H9 (cell line): ENCODE measurements at regions not wholly inside any gene's neighbourhood (a gene's known extent, or its start where the extent isn't known, plus 50 kb on each side); places are given as distances from the start of the nearest gene placed in this dataset.

Source experiments
- DNase-seq: peaks from one replicate; pipeline ENCODE4 v3.0.0-alpha.2; 2017
- H2AFZ ChIP-seq: one replicate; pipeline ENCODE4 v1.6.1; 2013; ENCODE audit warnings: mild to moderate bottlenecking, low read length, control low read depth, moderate library complexity
- H2AK5ac ChIP-seq: 2 replicates; pipeline ENCODE4 v1.6.1; 2013; ENCODE audit warnings: low read length, control low read depth, mixed read lengths; ENCODE audit not compliant: insufficient read length
- H2BK120ac ChIP-seq: one replicate; pipeline ENCODE4 v1.6.1; 2013; ENCODE audit warnings: low read depth, mild to moderate bottlenecking, low read length, control low read depth, inconsistent platforms; ENCODE audit not compliant: poor library complexity, severe bottlenecking
- H2BK12ac ChIP-seq: 2 replicates; pipeline ENCODE4 v1.6.1; 2013; ENCODE audit warnings: low read length, control low read depth, mixed read lengths, low read depth; ENCODE audit not compliant: insufficient read length
- H2BK15ac ChIP-seq: 2 replicates; pipeline ENCODE4 v1.6.1; 2013; ENCODE audit warnings: low read depth, low read length, control low read depth
- H2BK20ac ChIP-seq: one replicate; pipeline ENCODE4 v1.6.1; 2013; ENCODE audit warnings: low read depth, mild to moderate bottlenecking, low read length, control low read depth, inconsistent platforms; ENCODE audit not compliant: poor library complexity, severe bottlenecking
- H2BK5ac ChIP-seq: 2 replicates; pipeline ENCODE4 v1.6.1; 2013; ENCODE audit warnings: low read length, control low read depth, mixed read lengths; ENCODE audit not compliant: insufficient read length
- H3K14ac ChIP-seq: 2 replicates; pipeline ENCODE4 v1.6.1; 2013; ENCODE audit warnings: low read length, control low read depth; ENCODE audit not compliant: insufficient read depth
- H3K18ac ChIP-seq: 2 replicates; pipeline ENCODE4 v1.6.1; 2013; ENCODE audit warnings: low read depth, mild to moderate bottlenecking, mixed read lengths, low read length, control low read depth; ENCODE audit not compliant: insufficient read length
- H3K23ac ChIP-seq: 2 replicates; pipeline ENCODE4 v1.6.1; 2013; ENCODE audit warnings: low read length, control low read depth, mixed read lengths, low read depth; ENCODE audit not compliant: insufficient read length
- H3K23me2 ChIP-seq: 2 replicates; pipeline ENCODE4 v1.6.1; 2013; ENCODE audit warnings: low read depth, mild to moderate bottlenecking, mixed read lengths, low read length, control low read depth; ENCODE audit not compliant: insufficient read length, poor library complexity, severe bottlenecking
- H3K27ac ChIP-seq: 2 replicates; pipeline ENCODE4 v1.5.1; 2013; ENCODE audit warnings: low read length, control low read depth, mixed read lengths, low read depth; ENCODE audit not compliant: insufficient read length
- H3K27me3 ChIP-seq: 2 replicates; pipeline ENCODE4 v1.6.1; 2013; ENCODE audit warnings: low read length, control low read depth, inconsistent platforms; ENCODE audit not compliant: insufficient read depth
- H3K4ac ChIP-seq: 2 replicates; pipeline ENCODE4 v1.6.1; 2013; ENCODE audit warnings: low read depth, mild to moderate bottlenecking, control low read depth, inconsistent platforms, low read length, moderate library complexity
- H3K4me1 ChIP-seq: 2 replicates; pipeline ENCODE4 v1.6.1; 2013; ENCODE audit warnings: low read length, control low read depth, inconsistent platforms; ENCODE audit not compliant: insufficient read depth
- H3K4me2 ChIP-seq: 2 replicates; pipeline ENCODE4 v1.6.1; 2013; ENCODE audit warnings: low read length, control low read depth, mixed read lengths; ENCODE audit not compliant: insufficient read length, insufficient read depth
- H3K56ac ChIP-seq: 2 replicates; pipeline ENCODE4 v1.6.1; 2013; ENCODE audit warnings: low read depth, mild to moderate bottlenecking, mixed read lengths, low read length, control low read depth; ENCODE audit not compliant: insufficient read length
- H3K79me1 ChIP-seq: 2 replicates; pipeline ENCODE4 v1.6.1; 2013; ENCODE audit warnings: low read depth, mild to moderate bottlenecking, moderate library complexity, low read length, control low read depth, inconsistent platforms; ENCODE audit not compliant: insufficient read depth, poor library complexity, severe bottlenecking
- H3K79me2 ChIP-seq: 2 replicates; pipeline ENCODE4 v1.6.1; 2013; ENCODE audit warnings: low read length, control low read depth, inconsistent platforms; ENCODE audit not compliant: insufficient read depth
- H3K9ac ChIP-seq: 2 replicates; pipeline ENCODE4 v1.6.1; 2013; ENCODE audit warnings: low read length, control low read depth, mixed read lengths; ENCODE audit not compliant: insufficient read length; ENCODE audit errors: extremely low read depth
- H3K9me3 ChIP-seq: one replicate; pipeline ENCODE4 v1.6.1; 2013; ENCODE audit warnings: low read depth, low read length, inconsistent platforms; ENCODE audit not compliant: control insufficient read depth
- H3T11ph ChIP-seq: one replicate; pipeline ENCODE4 v1.6.1; 2013; ENCODE audit warnings: mild to moderate bottlenecking, low read length, control low read depth, inconsistent platforms
- H4K20me1 ChIP-seq: one replicate; pipeline ENCODE4 v1.6.1; 2013; ENCODE audit not compliant: control insufficient read depth, insufficient read length, insufficient read depth
- H4K5ac ChIP-seq: 2 replicates; pipeline ENCODE4 v1.6.1; 2013; ENCODE audit warnings: low read depth, mild to moderate bottlenecking, mixed read lengths, low read length, control low read depth; ENCODE audit not compliant: insufficient read length
- H4K8ac ChIP-seq: replicated peaks from 2 replicates; pipeline ENCODE4 v1.6.1; 2013; ENCODE audit warnings: low read length, control low read depth, mixed read lengths, low read depth; ENCODE audit not compliant: insufficient read length
- H4K91ac ChIP-seq: 2 replicates; pipeline ENCODE4 v1.6.1; 2013; ENCODE audit warnings: low read depth, mild to moderate bottlenecking, moderate library complexity, mixed read lengths, low read length, control low read depth; ENCODE audit not compliant: insufficient read length
- H3K27ac Mint-ChIP-seq, 3 experiments: 2 replicates in 2 of 3; 3 replicates in 1 of 3; pipeline ENCODE4 v1.8.0; 2020 to 2021; ENCODE audit warnings: mixed read lengths in 3 of 3, mild to moderate bottlenecking in 1 of 3, moderate library complexity in 1 of 3
- H3K27me3 Mint-ChIP-seq: 2 replicates; pipeline ENCODE4 v1.8.0; 2021; ENCODE audit warnings: low read depth, mild to moderate bottlenecking, moderate library complexity, mixed read lengths
- H3K36me3 Mint-ChIP-seq, 3 experiments: 2 replicates in 2 of 3; 3 replicates in 1 of 3; pipeline ENCODE4 v1.8.0; 2020 to 2021; ENCODE audit warnings: low read depth in 3 of 3, mixed read lengths in 3 of 3; ENCODE audit not compliant: insufficient read depth in 1 of 3
- H3K4me1 Mint-ChIP-seq, 2 experiments: 2 replicates each; pipeline ENCODE4 v1.8.0; 2020; ENCODE audit warnings: mixed read lengths in 2 of 2
- H3K4me3 Mint-ChIP-seq, 2 experiments: 2 replicates in 1 of 2; 3 replicates in 1 of 2; pipeline ENCODE4 v1.8.0; 2020 to 2021; ENCODE audit warnings: mild to moderate bottlenecking in 2 of 2, mixed read lengths in 2 of 2, moderate library complexity in 1 of 2
- H3K9me3 Mint-ChIP-seq, 2 experiments: 2 replicates in 1 of 2; 3 replicates in 1 of 2; pipeline ENCODE4 v1.8.0; 2020; ENCODE audit warnings: mild to moderate bottlenecking in 2 of 2, mixed read lengths in 2 of 2, moderate library complexity in 1 of 2
- CTCF ChIP-seq: fragments of 200-600 bp; sonication (generic); conservative IDR thresholded peaks from 3 replicates; pipeline ENCODE4 v1.8.0; 2021; ENCODE audit warnings: antibody characterized with exemption, mild to moderate bottlenecking
- WGBS: extraction: QIAGEN DNeasy Blood & Tissue Kit; methylation state at CpG from one replicate; pipeline ENCODE4 v1.1.7; 2013; ENCODE audit warnings: missing lambda C conversion rate, low lambda C conversion rate, mixed read lengths; ENCODE audit not compliant: insufficient read length; ENCODE audit errors: extremely low coverage; 5-methylcytosine and 5-hydroxymethylcytosine counted together

GRCh38 chr14:34336501-34336900 is 125.5 kb downstream of the SPTSSA start:
- H3K23ac ChIP-seq, result no peak overlapping the region
- no peak overlapping the region for H3K9ac ChIP-seq
- H4K91ac ChIP-seq, result no peak overlapping the region
- H2BK12ac ChIP-seq, result no peak overlapping the region
- Mint-ChIP-seq H3K4me3 (no peak overlapping the region), H3K36me3 (peaks cover 0 to 4% (median 0%) of the 10 kb centered on the region in 3 experiments; a peak in 3 of 7 replicates), H3K27ac (no peak overlapping the region), H3K9me3 (peaks cover 0 to 4% of the 10 kb centered on the region in 2 experiments; a peak in 2 of 5 replicates), H3K4me1 (peaks cover 11 to 12% of the 10 kb centered on the region in 2 experiments), H3K27me3 (no peaks in the 10 kb centered on the region)
- no peak overlapping the region for H3K4ac ChIP-seq
- no peak overlapping the region for H2BK5ac ChIP-seq
- H3K14ac ChIP-seq, result no peak overlapping the region
- no peak for TF ChIP-seq CTCF
- H3T11ph ChIP-seq, result no peak overlapping the region
- H2AK5ac ChIP-seq, result no peak overlapping the region
- no peak overlapping the region for H2BK120ac ChIP-seq
- H2BK15ac ChIP-seq, result no peak overlapping the region
- no peaks in the 10 kb centered on the region for H3K23me2 ChIP-seq
- H3K79me2 ChIP-seq, result no peaks in the 10 kb centered on the region
- DNase-seq, result no peak
- H3K27ac ChIP-seq, result no peak overlapping the region
- no CpG with 5 or more reads among the region's 1 CpG for whole genome bisulfite sequencing
- no peaks in the 10 kb centered on the region for H3K27me3 ChIP-seq
- no peak overlapping the region for H3K18ac ChIP-seq
- H4K20me1 ChIP-seq, result no peaks in the 10 kb centered on the region
- H3K4me2 ChIP-seq, result no peak overlapping the region
- H3K9me3 ChIP-seq, result no peaks in the 10 kb centered on the region
- peaks cover 3% of the 10 kb centered on the region; the same call in 1 of the 2 replicates for H3K4me1 ChIP-seq
- H3K79me1 ChIP-seq, result no peaks in the 10 kb centered on the region
- no peak overlapping the region for H2AFZ ChIP-seq
- H2BK20ac ChIP-seq, result no peak overlapping the region
- H4K8ac ChIP-seq, result no peak overlapping the region
- H3K56ac ChIP-seq, result no peak overlapping the region
- no peak overlapping the region for H4K5ac ChIP-seq
